Trophoblast cell (in vitro differentiated cells and primary cell): ENCODE measurements at regions not wholly inside any gene's neighbourhood (a gene's known extent, or its start where the extent isn't known, plus 50 kb on each side); places are given as distances from the start of the nearest gene placed in this dataset.

ENCODE experiments used
- DNase-seq, 2 donors: peaks; one replicate each; pipeline ENCODE4 v3.0.0-alpha.2; 2016
- H2AFZ ChIP-seq: 2 replicates; pipeline ENCODE4 v1.6.1; 2013; ENCODE audit warnings: low read length, moderate library complexity, mild to moderate bottlenecking; ENCODE audit not compliant: insufficient read depth, poor library complexity
- H2AK5ac ChIP-seq: 2 replicates; pipeline ENCODE4 v1.6.1; 2013; ENCODE audit warnings: mild to moderate bottlenecking, low read length
- H2BK120ac ChIP-seq: 2 replicates; pipeline ENCODE4 v1.6.1; 2013; ENCODE audit warnings: low read length, mild to moderate bottlenecking, moderate library complexity; ENCODE audit not compliant: insufficient read depth, poor library complexity
- H2BK12ac ChIP-seq: 2 replicates; pipeline ENCODE4 v1.6.1; 2013; ENCODE audit warnings: mild to moderate bottlenecking, low read length, moderate library complexity
- H2BK5ac ChIP-seq: 2 replicates; pipeline ENCODE4 v1.6.1; 2013; ENCODE audit warnings: low read length, low read depth, moderate library complexity, mild to moderate bottlenecking; ENCODE audit not compliant: poor library complexity
- H3K14ac ChIP-seq: 2 replicates; pipeline ENCODE4 v1.6.1; 2013; ENCODE audit warnings: mild to moderate bottlenecking, low read length
- H3K18ac ChIP-seq: 2 replicates; pipeline ENCODE4 v1.6.1; 2013; ENCODE audit warnings: mild to moderate bottlenecking, low read length
- H3K23ac ChIP-seq: 2 replicates; pipeline ENCODE4 v1.6.1; 2013; ENCODE audit warnings: low read length
- H3K27ac ChIP-seq: 2 replicates; pipeline ENCODE4 v1.5.1; 2013; ENCODE audit warnings: low read depth, mild to moderate bottlenecking, inconsistent platforms, low read length, moderate library complexity
- H3K27me3 ChIP-seq: 2 replicates; pipeline ENCODE4 v1.6.1; 2013; ENCODE audit warnings: inconsistent platforms, mild to moderate bottlenecking, low read length, moderate library complexity; ENCODE audit not compliant: insufficient read depth
- H3K36me3 ChIP-seq, 2 experiments: 1 replicate in 1 of 2; 2 replicates in 1 of 2; pipeline ENCODE4 v1.6.1; 2013; ENCODE audit warnings: low read length in 2 of 2, mild to moderate bottlenecking in 2 of 2, moderate library complexity in 1 of 2; ENCODE audit not compliant: insufficient read depth in 2 of 2, control insufficient read depth in 1 of 2
- H3K4ac ChIP-seq: 2 replicates; pipeline ENCODE4 v1.6.1; 2013; ENCODE audit warnings: low read depth, mild to moderate bottlenecking, low read length, moderate library complexity
- H3K4me1 ChIP-seq, 2 experiments: 1 replicate in 1 of 2; 2 replicates in 1 of 2; pipeline ENCODE4 v1.6.1; 2013; ENCODE audit warnings: low read length in 2 of 2, mild to moderate bottlenecking in 2 of 2, moderate library complexity in 1 of 2; ENCODE audit not compliant: insufficient read depth in 2 of 2, control insufficient read depth in 1 of 2
- H3K4me2 ChIP-seq: 2 replicates; pipeline ENCODE4 v1.6.1; 2013; ENCODE audit warnings: inconsistent platforms, mild to moderate bottlenecking, low read length, moderate library complexity
- H3K4me3 ChIP-seq: 2 replicates; pipeline ENCODE4 v1.5.1; 2013; ENCODE audit warnings: mild to moderate bottlenecking, low read depth, low read length, inconsistent platforms
- H3K79me1 ChIP-seq: one replicate; pipeline ENCODE4 v1.6.1; 2013; ENCODE audit warnings: low read length
- H3K79me2 ChIP-seq: 2 replicates; pipeline ENCODE4 v1.6.1; 2013; ENCODE audit warnings: low read length, mild to moderate bottlenecking; ENCODE audit not compliant: control insufficient read depth, insufficient read depth, poor library complexity
- H3K9ac ChIP-seq: 2 replicates; pipeline ENCODE4 v1.6.1; 2013; ENCODE audit warnings: mild to moderate bottlenecking, low read length
- H3K9me3 ChIP-seq: 2 replicates; pipeline ENCODE4 v1.6.1; 2013; ENCODE audit warnings: low read depth, mild to moderate bottlenecking, control low read depth, inconsistent platforms, low read length; ENCODE audit not compliant: insufficient read depth
- H4K12ac ChIP-seq: 2 replicates; pipeline ENCODE4 v1.6.1; 2013; ENCODE audit warnings: low read depth, mild to moderate bottlenecking, low read length, moderate library complexity
- H4K8ac ChIP-seq: 2 replicates; pipeline ENCODE4 v1.6.1; 2013; ENCODE audit warnings: low read depth, mild to moderate bottlenecking, low read length, moderate library complexity
- H4K91ac ChIP-seq: one replicate; pipeline ENCODE4 v1.6.1; 2013; ENCODE audit warnings: low read depth, mild to moderate bottlenecking, low read length, moderate library complexity
- WGBS: extraction: QIAGEN DNeasy Blood & Tissue Kit; methylation state at CpG from one replicate; pipeline ENCODE4 v1.1.7; 2013; ENCODE audit warnings: missing lambda C conversion rate; ENCODE audit not compliant: insufficient read length, insufficient coverage; ENCODE audit errors: extremely low coverage; 5-methylcytosine and 5-hydroxymethylcytosine counted together

DNA sequence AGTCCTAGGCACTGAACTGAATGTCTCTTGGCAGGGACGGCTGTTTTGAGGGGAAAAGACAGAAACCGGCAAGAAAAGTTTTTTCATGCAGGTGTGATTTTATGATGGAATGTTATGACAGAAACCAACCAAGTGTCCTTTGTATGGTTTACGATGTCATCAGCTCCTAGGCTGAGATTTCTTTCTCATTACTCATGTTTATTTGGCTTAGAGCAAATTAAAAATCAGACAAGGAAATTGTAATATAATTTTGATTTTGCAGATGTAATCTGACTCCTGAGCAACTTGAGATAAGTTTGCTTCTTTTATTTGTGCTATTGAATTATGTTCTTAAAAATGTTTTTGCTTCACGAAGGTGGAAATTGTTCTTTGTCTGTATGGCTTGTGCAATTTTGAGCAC is 58.8 kb upstream of the MAP3K7 start:
- Histone ChIP-seq H3K4me1 (no peaks in the 10 kb centered on the region), H3K4ac (no peak overlapping the region), H4K12ac (no peak overlapping the region), H3K36me3 (no peaks in the 10 kb centered on the region), H2BK5ac (no peak overlapping the region), H3K27ac (no peak overlapping the region), H3K4me2 (no peak overlapping the region), H3K14ac (no peak overlapping the region), H3K79me1 (no peaks in the 10 kb centered on the region), H3K27me3 (no peaks in the 10 kb centered on the region), H3K23ac (no peak overlapping the region), H3K18ac (no peak overlapping the region), H2AK5ac (no peak overlapping the region), H3K9me3 (no peaks in the 10 kb centered on the region), H3K9ac (no peak overlapping the region), H2AFZ (no peak overlapping the region), H2BK120ac (no peak overlapping the region), H3K4me3 (no peak overlapping the region), H3K79me2 (no peaks in the 10 kb centered on the region), H4K8ac (no peak overlapping the region), H4K91ac (no peak overlapping the region), H2BK12ac (no peak overlapping the region)
- no peak for DNase-seq
- no CpG with 5 or more reads among the region's 4 CpGs for WGBS

DNA sequence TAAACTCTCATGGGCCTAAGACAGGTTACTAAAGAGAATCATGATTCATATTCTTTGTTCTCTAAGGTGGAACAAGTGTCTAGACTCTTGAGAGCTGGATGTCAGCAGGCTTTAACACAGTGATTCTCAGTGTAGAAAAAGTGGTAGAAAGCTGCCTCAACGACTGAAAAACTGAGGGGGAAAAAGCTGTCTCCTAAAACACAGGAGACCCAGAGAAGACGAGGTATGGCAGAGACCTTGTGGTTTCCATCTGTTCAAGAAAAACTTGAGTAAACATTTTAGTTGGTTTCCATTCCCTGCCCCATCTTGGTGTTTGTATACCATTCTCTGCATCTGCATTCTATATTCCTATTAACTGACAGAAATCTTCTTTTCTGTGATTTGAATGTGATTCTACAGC is 57.6 kb upstream of the MAP3K7 start:
- no peak overlapping the region for H2AFZ ChIP-seq
- no CpG with 5 or more reads among the region's 2 CpGs for WGBS
- no peak overlapping the region for H3K4me2 ChIP-seq
- no peaks in the 10 kb centered on the region for H3K9me3 ChIP-seq
- H3K4ac ChIP-seq, result no peak overlapping the region
- no peak overlapping the region for H3K14ac ChIP-seq
- no peak overlapping the region for H4K12ac ChIP-seq
- H2AK5ac ChIP-seq, result no peak overlapping the region
- H3K4me3 ChIP-seq, result no peak overlapping the region
- H3K9ac ChIP-seq, result no peak overlapping the region
- H3K79me1 ChIP-seq, result no peaks in the 10 kb centered on the region
- no peak overlapping the region for H3K18ac ChIP-seq
- no peak overlapping the region for H4K8ac ChIP-seq
- no peaks in the 10 kb centered on the region for H3K27me3 ChIP-seq
- no peak for DNase-seq
- H3K36me3 ChIP-seq, result no peaks in the 10 kb centered on the region
- H2BK120ac ChIP-seq, result no peak overlapping the region
- no peak overlapping the region for H3K27ac ChIP-seq
- H4K91ac ChIP-seq, result no peak overlapping the region
- H3K23ac ChIP-seq, result no peak overlapping the region
- H2BK12ac ChIP-seq, result no peak overlapping the region
- H3K79me2 ChIP-seq, result no peaks in the 10 kb centered on the region
- H2BK5ac ChIP-seq, result no peak overlapping the region
- no peaks in the 10 kb centered on the region for H3K4me1 ChIP-seq

DNA sequence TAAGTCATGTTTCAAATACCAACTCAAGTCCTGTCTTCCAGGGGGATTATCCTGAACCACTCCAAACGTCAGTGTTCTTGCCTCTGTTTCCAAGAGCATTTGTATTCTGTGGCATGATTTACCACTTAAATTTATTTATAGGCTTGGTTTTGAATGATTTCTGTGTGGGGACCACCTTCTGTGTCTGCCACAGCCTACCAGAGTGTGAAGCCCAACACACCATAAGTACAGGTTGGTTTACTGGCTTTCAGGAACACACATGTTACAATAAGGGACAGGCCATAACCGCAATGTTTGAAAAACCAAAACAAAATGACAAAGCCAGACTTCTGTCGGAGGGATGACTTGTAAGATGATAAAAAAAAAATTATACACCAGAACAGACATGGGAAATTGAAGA is 56.5 kb upstream of the MAP3K7 start:
- H4K91ac ChIP-seq, result no peak overlapping the region
- H2BK120ac ChIP-seq, result no peak overlapping the region
- H3K79me1 ChIP-seq, result no peaks in the 10 kb centered on the region
- H3K14ac ChIP-seq, result no peak overlapping the region
- no peak overlapping the region for H3K4me3 ChIP-seq
- H2AK5ac ChIP-seq, result no peak overlapping the region
- H3K9ac ChIP-seq, result no peak overlapping the region
- no peak overlapping the region for H2AFZ ChIP-seq
- no peak overlapping the region for H3K27ac ChIP-seq
- no peak overlapping the region for H2BK12ac ChIP-seq
- H3K18ac ChIP-seq, result no peak overlapping the region
- no peak overlapping the region for H2BK5ac ChIP-seq
- no peak overlapping the region for H4K8ac ChIP-seq
- no peak overlapping the region for H3K4ac ChIP-seq
- no peaks in the 10 kb centered on the region for H3K36me3 ChIP-seq
- H3K4me1 ChIP-seq, result no peaks in the 10 kb centered on the region
- H3K79me2 ChIP-seq, result no peaks in the 10 kb centered on the region
- DNase-seq, result no peak
- no CpG with 5 or more reads among the region's 3 CpGs for WGBS
- no peaks in the 10 kb centered on the region for H3K27me3 ChIP-seq
- no peaks in the 10 kb centered on the region for H3K9me3 ChIP-seq
- H4K12ac ChIP-seq, result no peak overlapping the region
- H3K4me2 ChIP-seq, result no peak overlapping the region
- H3K23ac ChIP-seq, result no peak overlapping the region

DNA sequence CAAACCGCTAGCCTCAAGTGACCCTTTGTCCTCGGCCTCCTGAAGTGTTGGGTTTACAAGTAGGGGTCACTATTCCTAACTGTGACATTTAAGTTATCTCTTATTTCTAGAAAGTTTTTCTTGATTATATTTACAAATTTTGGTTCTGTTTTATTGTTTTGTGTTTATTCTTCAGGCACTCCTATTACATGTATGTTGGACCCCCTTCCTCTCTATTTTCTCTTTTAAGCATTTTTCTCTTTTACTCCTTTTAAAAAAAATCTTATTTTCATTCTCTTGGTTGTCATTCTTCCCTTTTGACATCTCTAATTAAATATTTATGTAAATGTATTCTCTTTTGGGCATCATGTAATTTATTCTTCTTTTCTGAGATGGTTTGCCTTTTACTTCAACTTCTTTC is 50.4 kb upstream of the MAP3K7 start:
- H2AK5ac ChIP-seq, result no peak overlapping the region
- H3K23ac ChIP-seq, result no peak overlapping the region
- H3K27ac ChIP-seq, result no peak overlapping the region
- no peak overlapping the region for H3K4me2 ChIP-seq
- H3K79me2 ChIP-seq, result no peaks in the 10 kb centered on the region
- no peak overlapping the region for H2BK12ac ChIP-seq
- H3K9ac ChIP-seq, result no peak overlapping the region
- H2BK120ac ChIP-seq, result no peak overlapping the region
- no peak overlapping the region for H3K4me3 ChIP-seq
- no peak overlapping the region for H3K18ac ChIP-seq
- DNase-seq, result no peak
- no peak overlapping the region for H4K91ac ChIP-seq
- no CpG with 5 or more reads among the region's 2 CpGs for WGBS
- H3K79me1 ChIP-seq, result no peaks in the 10 kb centered on the region
- no peak overlapping the region for H3K14ac ChIP-seq
- H2BK5ac ChIP-seq, result no peak overlapping the region
- no peak overlapping the region for H4K12ac ChIP-seq
- no peaks in the 10 kb centered on the region for H3K27me3 ChIP-seq
- no peaks in the 10 kb centered on the region for H3K36me3 ChIP-seq
- H3K4me1 ChIP-seq, result no peaks in the 10 kb centered on the region
- no peaks in the 10 kb centered on the region for H3K9me3 ChIP-seq
- H2AFZ ChIP-seq, result no peak overlapping the region
- H4K8ac ChIP-seq, result no peak overlapping the region
- H3K4ac ChIP-seq, result no peak overlapping the region
